ENCODE measurements at regions not wholly inside any gene's neighbourhood (a gene's known extent, or its start where the extent isn't known, plus 50 kb on each side); places are given as distances from the start of the nearest gene placed in this dataset.

DNA sequence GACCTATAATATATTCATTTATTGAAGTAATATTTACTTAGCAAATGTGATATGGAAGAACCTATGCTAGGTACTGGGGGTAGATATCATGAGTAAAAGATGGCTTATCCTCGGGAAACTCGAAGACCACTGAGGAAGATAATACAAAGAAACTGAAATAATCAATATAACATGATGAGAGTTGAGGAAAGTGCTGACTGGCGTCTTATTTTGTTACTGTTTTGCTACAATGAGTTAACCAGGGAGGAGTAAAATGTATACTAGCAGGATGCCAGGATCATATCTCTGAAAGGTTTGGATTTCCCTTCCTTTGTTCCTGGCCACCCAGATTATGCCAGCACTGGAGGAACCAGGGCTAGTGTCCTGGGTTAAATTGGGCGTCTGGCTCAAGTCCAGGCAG lies 111.7 kb upstream of the SPATS2L start:
- TF ChIP-seq EZH2 (IDR thresholded peaks at IDR 0.05; ENCODE audit: borderline replicate concordance, low read depth, low read length, severe bottlenecking) = no peak
- TF ChIP-seq CTCF (IDR thresholded peaks at IDR 0.05; ENCODE audit: borderline replicate concordance, extremely low read depth, low read length, poor library complexity, severe bottlenecking) = no peak

Measured in DND-41 (cell line).